Uterus (tissue), 3 donors: ENCODE measurements at regions not wholly inside any gene's neighbourhood (a gene's known extent, or its start where the extent isn't known, plus 50 kb on each side); places are given as distances from the start of the nearest gene placed in this dataset.

Experiments
- DNase-seq, 2 donors: peaks; one replicate each; pipeline ENCODE4 v3.0.0-alpha.2; 2019 to 2020
- H3K27ac ChIP-seq, 2 donors: fragments of 200-600 bp; sonication (generic); 1 replicate in 1 of 2; 2 replicates in 1 of 2; pipeline ENCODE4 v1.5.1; 2016 to 2018
- H3K27me3 ChIP-seq, 2 donors: fragments of 200-600 bp; sonication (generic); one replicate each; pipeline ENCODE4 v1.5.1; 2018 to 2019; ENCODE audit warnings: control low read depth in 1 of 2
- H3K36me3 ChIP-seq, 2 donors: fragments of 200-600 bp; sonication (generic); one replicate each; pipeline ENCODE4 v1.5.1; 2019; ENCODE audit warnings: control low read depth in 1 of 2
- H3K4me1 ChIP-seq, 2 donors: fragments of 200-600 bp; sonication (generic); one replicate each; pipeline ENCODE4 v1.5.1; 2018 to 2019; ENCODE audit warnings: control low read depth in 1 of 2
- H3K4me3 ChIP-seq, 2 donors: fragments of 200-600 bp; sonication (generic); 1 replicate in 1 of 2; 2 replicates in 1 of 2; pipeline ENCODE4 v1.5.1; 2018 to 2019; ENCODE audit warnings: mild to moderate bottlenecking in 1 of 2
- H3K9me3 ChIP-seq, 2 donors: fragments of 200-600 bp; sonication (generic); one replicate each; pipeline ENCODE4 v1.5.1; 2019; ENCODE audit warnings: control low read depth in 1 of 2
- CTCF ChIP-seq, 4 experiments: fragments of 200-600 bp in 2 of 4; fragments of 450-650 bp in 2 of 4; sonication (generic) in 2 of 4; IDR thresholded peaks; one replicate each; pipeline ENCODE4 v1.5.1; 2016 to 2019; ENCODE audit warnings: antibody characterized with exemption in 4 of 4, mild to moderate bottlenecking in 2 of 4, moderate library complexity in 1 of 4
- POLR2A ChIP-seq, 2 donors: fragments of 450-650 bp; IDR thresholded peaks; one replicate each; pipeline ENCODE4 v1.6.1; 2016; ENCODE audit warnings: antibody characterized with exemption in 2 of 2, mild to moderate bottlenecking in 1 of 2, moderate library complexity in 1 of 2
- intact Hi-C: fragments of 100-400 bp; cut with DNase I; formaldehyde crosslinking; loops from one replicate; pipeline ENCODE4 v1.15.1; 2023; ENCODE audit warnings: low total_unique reads
- donor health status: DM: yes; HTN: yes; CAD: no.

DNA sequence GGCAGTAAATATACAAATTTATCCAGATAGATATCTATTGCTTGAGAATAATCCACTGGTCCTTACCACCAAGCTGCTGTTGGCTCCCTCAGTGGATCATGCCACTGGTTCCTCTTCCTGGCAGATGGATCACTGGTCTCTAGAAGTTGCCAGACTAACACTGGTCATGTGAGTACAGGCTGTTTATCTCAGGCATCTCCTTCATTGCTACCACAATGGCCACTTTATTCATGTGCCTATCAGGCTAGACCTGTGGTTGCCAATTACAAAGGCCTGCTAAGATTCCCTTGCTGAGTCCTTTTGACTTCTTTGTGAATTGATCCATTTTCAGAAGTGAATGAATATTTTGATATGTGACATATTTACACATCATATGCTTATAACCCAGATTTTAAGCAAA is 1659.5 kb upstream of the PCDH20 start:
- no peak for DNase-seq

GRCh38 chr13:63050287-63050686 is 1634.6 kb upstream of the PCDH20 start:
- no peaks in the 10 kb centered on the region for H3K36me3 ChIP-seq
- no peaks in the 10 kb centered on the region for H3K9me3 ChIP-seq
- no peak overlapping the region for H3K4me3 ChIP-seq
- H3K27ac ChIP-seq: no peak overlapping the region
- DNase-seq: no peak
- no peak for TF ChIP-seq POLR2A (IDR thresholded peaks at IDR 0.05)
- no peak for TF ChIP-seq CTCF (IDR thresholded peaks at IDR 0.05)
- no peaks in the 10 kb centered on the region for H3K4me1 ChIP-seq
- intact Hi-C loops: no loop called here
- H3K27me3 ChIP-seq: no peaks in the 10 kb centered on the region

More for the DNA sequence above, 1659.5 kb upstream of the PCDH20 start:
- no peaks in the 10 kb centered on the region for H3K9me3 ChIP-seq
- H3K4me1 ChIP-seq: no peaks in the 10 kb centered on the region
- H3K27ac ChIP-seq: no peak overlapping the region
- H3K27me3 ChIP-seq: no peaks in the 10 kb centered on the region
- no peak overlapping the region for H3K4me3 ChIP-seq
- H3K36me3 ChIP-seq: no peaks in the 10 kb centered on the region
- intact Hi-C loops: no loop called here
- TF ChIP-seq CTCF (IDR thresholded peaks at IDR 0.05) (no peak), POLR2A (IDR thresholded peaks at IDR 0.05) (no peak)

DNA sequence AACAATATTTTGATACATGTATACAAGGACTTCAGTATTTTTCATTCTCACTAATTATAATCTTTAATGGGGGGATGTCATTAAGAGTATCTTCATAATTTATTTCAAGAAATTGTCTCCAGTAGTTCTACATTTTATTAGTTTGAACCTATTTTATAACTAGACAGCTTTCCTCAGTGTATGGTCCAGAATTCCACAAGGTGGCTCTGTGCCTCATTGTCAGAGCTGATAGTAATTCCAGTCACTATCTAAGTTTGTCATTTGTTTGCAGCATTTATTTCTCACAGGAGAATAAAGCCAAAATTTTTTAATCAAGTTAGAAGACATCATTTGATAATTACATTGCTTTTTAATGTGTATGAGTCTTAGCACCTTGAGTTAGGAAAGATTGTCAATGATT is 1633.0 kb upstream of the PCDH20 start:
- intact Hi-C loops: no loop called here
- DNase-seq: no peak
- Histone ChIP-seq H3K4me1 (no peaks in the 10 kb centered on the region), H3K9me3 (no peaks in the 10 kb centered on the region), H3K4me3 (no peak overlapping the region), H3K27ac (no peak overlapping the region), H3K36me3 (no peaks in the 10 kb centered on the region), H3K27me3 (no peaks in the 10 kb centered on the region)
- TF ChIP-seq POLR2A (IDR thresholded peaks at IDR 0.05): no peak
- no peak for TF ChIP-seq CTCF (IDR thresholded peaks at IDR 0.05)

DNA sequence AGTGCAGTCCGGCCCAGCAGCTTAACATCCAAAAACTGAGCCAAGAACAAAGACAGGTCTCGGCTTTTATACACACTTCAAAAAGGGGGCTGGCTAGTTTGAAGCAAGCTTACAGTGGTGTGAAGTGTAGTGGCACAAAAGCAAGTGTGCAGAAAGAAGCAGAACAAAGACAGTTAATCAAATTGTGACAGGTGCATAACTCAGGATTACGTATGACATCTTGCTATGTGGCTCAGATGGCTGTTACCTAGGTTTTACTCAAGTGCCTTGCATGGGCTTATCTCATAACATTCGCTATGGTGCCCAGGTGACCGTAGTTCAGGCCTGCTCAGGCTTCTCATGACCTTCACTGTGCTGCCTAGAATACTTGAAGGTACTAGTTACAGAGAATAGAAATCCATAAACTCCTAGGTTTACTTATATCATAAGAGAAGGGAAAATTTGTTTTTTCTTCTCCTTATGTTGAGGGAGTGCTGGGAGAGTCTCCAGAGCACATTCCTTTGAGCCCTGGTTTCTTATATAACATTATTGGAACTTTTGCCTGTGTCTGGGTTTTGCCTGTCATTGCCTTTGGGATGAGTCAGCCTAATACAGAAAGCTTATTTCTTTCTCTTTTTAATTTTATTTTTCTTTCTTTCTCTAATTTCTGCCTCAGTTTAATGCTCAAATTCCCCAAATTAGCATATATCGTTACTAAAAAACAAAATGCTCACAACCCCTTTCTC is 1629.1 kb upstream of the PCDH20 start:
- Histone ChIP-seq H3K27me3 (no peaks in the 10 kb centered on the region), H3K4me1 (no peaks in the 10 kb centered on the region), H3K36me3 (no peaks in the 10 kb centered on the region), H3K27ac (no peak overlapping the region), H3K9me3 (no peaks in the 10 kb centered on the region), H3K4me3 (no peak overlapping the region)
- TF ChIP-seq POLR2A (IDR thresholded peaks at IDR 0.05) (no peak), CTCF (IDR thresholded peaks at IDR 0.05) (no peak)
- DNase-seq: no peak
- intact Hi-C loops: no loop called here

DNA sequence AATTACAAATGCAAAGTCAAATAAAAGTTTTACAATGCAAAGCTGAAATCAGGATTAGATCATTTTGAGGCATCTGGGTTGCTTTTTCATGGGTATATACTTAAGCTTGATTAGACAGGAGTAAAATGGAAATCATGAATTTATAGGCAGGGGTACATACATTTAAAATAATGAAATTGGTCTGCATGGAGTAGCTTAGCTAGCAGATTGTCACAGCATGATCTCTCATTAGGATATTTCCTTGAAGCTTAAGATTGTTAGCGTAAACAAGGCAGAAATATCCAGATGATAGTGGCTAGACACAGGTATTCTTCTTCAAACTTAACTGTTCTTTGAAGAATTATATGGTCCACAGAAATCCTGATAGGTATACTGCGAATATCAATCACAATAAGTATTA is 1627.0 kb upstream of the PCDH20 start:
- no peaks in the 10 kb centered on the region for H3K36me3 ChIP-seq
- no peak for TF ChIP-seq CTCF (IDR thresholded peaks at IDR 0.05)
- no peaks in the 10 kb centered on the region for H3K27me3 ChIP-seq
- H3K4me1 ChIP-seq: no peaks in the 10 kb centered on the region
- H3K9me3 ChIP-seq: no peaks in the 10 kb centered on the region
- no peak for DNase-seq
- H3K4me3 ChIP-seq: no peak overlapping the region
- no peak overlapping the region for H3K27ac ChIP-seq
- intact Hi-C loops: no loop called here
